ENCODE measurements at regions not wholly inside any gene's neighbourhood (a gene's known extent, or its start where the extent isn't known, plus 50 kb on each side); places are given as distances from the start of the nearest gene placed in this dataset.

DNA sequence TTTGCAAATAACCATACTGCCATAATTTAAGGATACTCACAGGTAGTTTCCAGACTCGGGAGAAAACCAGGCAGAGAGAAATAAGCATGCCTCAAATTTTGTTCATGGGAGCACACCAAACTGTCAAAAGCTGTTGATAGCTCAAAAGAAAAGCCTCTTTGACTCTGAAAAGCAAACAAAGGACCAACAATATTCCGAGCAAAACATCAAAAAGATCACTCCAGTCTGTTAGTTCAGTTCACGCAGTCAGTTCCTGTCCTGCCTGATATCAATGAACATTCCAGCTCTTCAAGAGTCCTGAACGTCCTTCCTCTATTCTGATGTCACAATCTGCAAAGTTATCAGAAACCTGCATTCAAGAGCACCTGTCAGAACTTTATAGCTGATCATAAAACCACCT is 78.7 kb downstream of the RRM2 start:
- no peak for TF ChIP-seq PAX5 (IDR thresholded peaks at IDR 0.05; ENCODE audit: insufficient read depth, low read length, severe bottlenecking)
- no peak for TF ChIP-seq TAF1 (IDR thresholded peaks at IDR 0.05; ENCODE audit: low read depth, low read length)
- TF ChIP-seq POLR2A (IDR thresholded peaks at IDR 0.05; ENCODE audit: low read depth, low read length): no peak
- TF ChIP-seq POLR2AphosphoS5 (IDR thresholded peaks at IDR 0.05; ENCODE audit: low read depth, low read length): no peak
